Left hindlimb (tissue), 1 donor: ENCODE measurements at regions not wholly inside any gene's neighbourhood (a gene's known extent, or its start where the extent isn't known, plus 50 kb on each side); places are given as distances from the start of the nearest gene placed in this dataset.

ENCODE experiments used
- DNase-seq: peaks from one replicate; pipeline ENCODE4 v3.0.0-alpha.2; 2018

GRCh38 chr12:108462686-108463085 is 52.4 kb upstream of the FICD start:
- DNase-seq, result no peak

GRCh38 chr12:108461058-108461660 is 53.9 kb upstream of the FICD start:
- no peak for DNase-seq

- no peak for DNase-seq
Measured at GRCh38 chr12:108459149-108459548, 55.9 kb upstream of the FICD start.

GRCh38 chr12:108457734-108458361 is 57.2 kb upstream of the FICD start:
- DNase-seq, result no peak

- no peak for DNase-seq
Measured at GRCh38 chr12:108457006-108457733, 57.9 kb upstream of the FICD start.

- DNase-seq, result no peak
Measured at GRCh38 chr12:108455706-108456105, 59.4 kb upstream of the FICD start.

- DNase-seq, result no peak
Measured at GRCh38 chr12:108454539-108455139, 60.4 kb upstream of the FICD start.

- DNase-seq, result no peak
Measured at GRCh38 chr12:108449478-108449877, 65.6 kb upstream of the FICD start.

GRCh38 chr12:108448246-108448645 is 66.8 kb upstream of the FICD start:
- no peak for DNase-seq

- no peak for DNase-seq
Measured at GRCh38 chr12:108447168-108447832, 67.8 kb upstream of the FICD start.

GRCh38 chr12:108446766-108447165 is 68.3 kb upstream of the FICD start:
- DNase-seq, result no peak

- DNase-seq, result no peak
Measured at GRCh38 chr12:108442910-108443309, 72.2 kb upstream of the FICD start.

GRCh38 chr12:108442067-108442466 is 73.0 kb upstream of the FICD start:
- DNase-seq, result no peak

GRCh38 chr12:108441549-108441948 is 73.5 kb upstream of the FICD start:
- DNase-seq, result no peak

GRCh38 chr12:108440736-108441135 is 74.3 kb upstream of the FICD start:
- DNase-seq, result no peak

GRCh38 chr12:108438667-108439066 is 76.4 kb upstream of the FICD start:
- DNase-seq, result no peak

- DNase-seq, result no peak
Measured at GRCh38 chr12:108432423-108433121, 82.5 kb upstream of the FICD start.

- DNase-seq, result no peak
Measured at GRCh38 chr12:108430926-108431325, 84.2 kb upstream of the FICD start.

GRCh38 chr12:108430245-108430644 is 84.8 kb upstream of the FICD start:
- no peak for DNase-seq

GRCh38 chr12:108425238-108425795 is 86.2 kb upstream of the CMKLR1 start:
- DNase-seq, result no peak

GRCh38 chr12:108424816-108425215 is 85.7 kb upstream of the CMKLR1 start:
- DNase-seq, result no peak

GRCh38 chr12:108424026-108424425 is 84.9 kb upstream of the CMKLR1 start:
- DNase-seq, result no peak
